Mesothelial cell of epicardium (in vitro differentiated cells): ENCODE measurements at regions not wholly inside any gene's neighbourhood (a gene's known extent, or its start where the extent isn't known, plus 50 kb on each side); places are given as distances from the start of the nearest gene placed in this dataset.

Source experiments
- DNase-seq, 2 experiments: peaks; one replicate each; pipeline ENCODE4 v3.0.0; 2021; ENCODE audit warnings: low spot score in 2 of 2; ENCODE audit not compliant: unreplicated experiment in 2 of 2
- H3K27ac Mint-ChIP-seq: 2 replicates; pipeline ENCODE4 v1.8.0; 2021; ENCODE audit warnings: mixed read lengths
- H3K27me3 Mint-ChIP-seq: 2 replicates; pipeline ENCODE4 v1.8.0; 2021; ENCODE audit warnings: low read depth, mixed read lengths
- H3K36me3 Mint-ChIP-seq: 2 replicates; pipeline ENCODE4 v1.8.0; 2021; ENCODE audit warnings: mixed read lengths
- H3K4me1 Mint-ChIP-seq: 2 replicates; pipeline ENCODE4 v1.8.0; 2021; ENCODE audit warnings: mixed read lengths
- H3K4me3 Mint-ChIP-seq: 2 replicates; pipeline ENCODE4 v1.8.0; 2021; ENCODE audit warnings: mild to moderate bottlenecking, moderate library complexity, mixed read lengths
- H3K9me3 Mint-ChIP-seq: 2 replicates; pipeline ENCODE4 v1.8.0; 2021; ENCODE audit warnings: mixed read lengths
- TF ChIP-seq, protein P1 (sequence below): fragments of 200-600 bp; sonication (generic); IDR thresholded peaks from one replicate; pipeline ENCODE4 v1.5.0; 2021; ENCODE audit warnings: antibody characterized with exemption; ENCODE audit not compliant: unreplicated experiment

DNA sequence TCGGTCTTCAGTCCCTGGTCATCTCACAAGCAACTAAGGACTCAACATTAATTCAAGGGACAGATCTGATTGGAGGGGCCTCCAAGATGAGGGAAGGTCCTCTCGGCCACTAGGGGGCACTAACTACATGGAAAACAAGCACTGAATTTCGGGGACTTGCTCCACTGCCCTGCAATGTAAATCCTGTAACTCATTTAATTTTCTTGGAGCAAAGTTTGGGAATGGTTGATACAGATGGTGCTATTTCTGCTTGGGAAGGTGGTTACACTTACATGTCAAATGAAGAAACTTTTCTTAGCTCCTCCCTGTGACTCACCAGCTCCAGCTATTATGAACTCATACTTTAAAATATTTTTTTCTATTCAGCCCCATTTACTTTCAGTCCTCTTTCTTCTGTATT lies 97.4 kb upstream of the KCNJ15 start:
- Mint-ChIP-seq H3K9me3 (no peaks in the 10 kb centered on the region), H3K4me3 (no peak overlapping the region), H3K4me1 (no peaks in the 10 kb centered on the region), H3K27me3 (peaks cover 24% of the 10 kb centered on the region), H3K27ac (no peak overlapping the region), H3K36me3 (no peaks in the 10 kb centered on the region)
- peak in 1 of 2 experiments; percentile 70 for DNase-seq
- TF ChIP-seq, protein P1, sequence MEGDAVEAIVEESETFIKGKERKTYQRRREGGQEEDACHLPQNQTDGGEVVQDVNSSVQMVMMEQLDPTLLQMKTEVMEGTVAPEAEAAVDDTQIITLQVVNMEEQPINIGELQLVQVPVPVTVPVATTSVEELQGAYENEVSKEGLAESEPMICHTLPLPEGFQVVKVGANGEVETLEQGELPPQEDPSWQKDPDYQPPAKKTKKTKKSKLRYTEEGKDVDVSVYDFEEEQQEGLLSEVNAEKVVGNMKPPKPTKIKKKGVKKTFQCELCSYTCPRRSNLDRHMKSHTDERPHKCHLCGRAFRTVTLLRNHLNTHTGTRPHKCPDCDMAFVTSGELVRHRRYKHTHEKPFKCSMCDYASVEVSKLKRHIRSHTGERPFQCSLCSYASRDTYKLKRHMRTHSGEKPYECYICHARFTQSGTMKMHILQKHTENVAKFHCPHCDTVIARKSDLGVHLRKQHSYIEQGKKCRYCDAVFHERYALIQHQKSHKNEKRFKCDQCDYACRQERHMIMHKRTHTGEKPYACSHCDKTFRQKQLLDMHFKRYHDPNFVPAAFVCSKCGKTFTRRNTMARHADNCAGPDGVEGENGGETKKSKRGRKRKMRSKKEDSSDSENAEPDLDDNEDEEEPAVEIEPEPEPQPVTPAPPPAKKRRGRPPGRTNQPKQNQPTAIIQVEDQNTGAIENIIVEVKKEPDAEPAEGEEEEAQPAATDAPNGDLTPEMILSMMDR = peak; percentile 91

DNA sequence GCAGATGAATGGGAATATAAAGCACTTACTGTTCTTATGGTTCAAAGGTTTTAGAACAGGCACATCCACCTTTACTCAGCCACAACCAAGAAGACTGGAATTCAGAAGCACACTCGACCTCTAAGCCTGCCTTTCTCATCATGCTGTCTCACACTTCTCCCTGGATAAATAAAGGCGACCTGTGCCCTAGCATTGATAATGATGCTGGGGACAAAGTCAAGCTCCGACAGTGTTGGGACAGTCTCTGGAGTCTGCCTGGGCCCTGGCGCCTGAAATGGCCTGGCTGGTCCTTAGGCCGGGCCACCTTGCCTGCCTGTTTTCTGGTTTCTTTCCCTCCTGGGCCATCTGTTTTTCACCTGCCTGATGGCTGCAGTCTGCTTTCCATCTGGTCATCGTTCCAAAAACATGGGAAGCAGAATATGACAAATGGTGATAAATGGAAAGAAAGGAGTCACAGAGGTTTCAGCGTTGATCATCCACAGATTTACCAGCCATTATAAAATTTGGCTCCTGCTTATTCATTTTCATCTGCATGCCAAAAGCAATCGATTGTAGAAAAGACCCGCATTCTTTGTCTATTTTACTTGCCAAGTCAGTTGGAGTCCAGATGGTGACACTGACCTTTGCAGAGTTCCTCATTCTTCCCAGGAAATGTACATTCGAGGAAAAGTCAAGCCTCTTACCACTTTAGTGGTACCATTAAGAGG lies 91.2 kb upstream of the KCNJ15 start:
- Mint-ChIP-seq H3K36me3 (no peaks in the 10 kb centered on the region), H3K27me3 (no peaks in the 10 kb centered on the region), H3K9me3 (no peaks in the 10 kb centered on the region), H3K4me1 (peaks cover 15% of the 10 kb centered on the region), H3K4me3 (no peak overlapping the region), H3K27ac (no peak overlapping the region)
- DNase-seq = no peak
- TF ChIP-seq, protein P1 = no peak

DNA sequence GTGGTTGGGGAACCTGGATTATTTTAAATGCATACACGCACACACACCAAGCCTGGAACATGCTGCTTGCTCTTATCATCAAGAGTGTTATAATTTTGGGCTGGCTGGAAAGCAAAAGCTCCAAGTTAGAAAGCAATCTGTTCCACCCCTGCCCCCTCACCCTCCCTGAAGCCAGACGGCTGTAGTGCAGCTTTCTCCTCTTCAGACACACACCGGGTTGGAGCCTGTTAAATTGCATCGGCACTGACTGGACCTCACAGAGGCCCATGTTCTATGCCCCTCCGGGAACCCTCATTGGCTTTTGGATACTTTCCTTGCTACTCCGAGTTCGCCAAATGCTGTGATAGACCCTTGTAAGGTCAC lies 90.6 kb upstream of the KCNJ15 start:
- Mint-ChIP-seq H3K27ac (no peak overlapping the region), H3K9me3 (no peaks in the 10 kb centered on the region), H3K4me1 (peaks cover 20% of the 10 kb centered on the region), H3K4me3 (no peak overlapping the region), H3K27me3 (no peaks in the 10 kb centered on the region), H3K36me3 (no peaks in the 10 kb centered on the region)
- DNase-seq = no peak
- TF ChIP-seq, protein P1 = no peak

- Mint-ChIP-seq H3K27ac (no peak overlapping the region), H3K36me3 (no peaks in the 10 kb centered on the region), H3K27me3 (no peaks in the 10 kb centered on the region), H3K4me3 (no peak overlapping the region), H3K4me1 (peaks cover 30% of the 10 kb centered on the region), H3K9me3 (peaks cover 3% of the 10 kb centered on the region)
- TF ChIP-seq, protein P1 = no peak
- DNase-seq = no peak
Measured at GRCh38 chr21:38167345-38167744, 89.4 kb upstream of the KCNJ15 start.

GRCh38 chr21:38170283-38170682 lies 86.5 kb upstream of the KCNJ15 start:
- TF ChIP-seq, protein P1 = no peak
- no peak for DNase-seq
- Mint-ChIP-seq H3K4me3 (no peak overlapping the region), H3K9me3 (peaks cover 4% of the 10 kb centered on the region), H3K4me1 (peaks cover 30% of the 10 kb centered on the region), H3K27me3 (no peaks in the 10 kb centered on the region), H3K36me3 (no peaks in the 10 kb centered on the region), H3K27ac (peak overlapping the region; percentile 51)
